Raji (cell line): ENCODE measurements at regions not wholly inside any gene's neighbourhood (a gene's known extent, or its start where the extent isn't known, plus 50 kb on each side); places are given as distances from the start of the nearest gene placed in this dataset.

ENCODE experiments used
- POLR2A ChIP-seq: IDR thresholded peaks from 2 replicates; pipeline ENCODE4 v1.6.1; 2011; ENCODE audit warnings: low read depth, low read length, control low read depth; ENCODE audit not compliant: insufficient read depth

DNA sequence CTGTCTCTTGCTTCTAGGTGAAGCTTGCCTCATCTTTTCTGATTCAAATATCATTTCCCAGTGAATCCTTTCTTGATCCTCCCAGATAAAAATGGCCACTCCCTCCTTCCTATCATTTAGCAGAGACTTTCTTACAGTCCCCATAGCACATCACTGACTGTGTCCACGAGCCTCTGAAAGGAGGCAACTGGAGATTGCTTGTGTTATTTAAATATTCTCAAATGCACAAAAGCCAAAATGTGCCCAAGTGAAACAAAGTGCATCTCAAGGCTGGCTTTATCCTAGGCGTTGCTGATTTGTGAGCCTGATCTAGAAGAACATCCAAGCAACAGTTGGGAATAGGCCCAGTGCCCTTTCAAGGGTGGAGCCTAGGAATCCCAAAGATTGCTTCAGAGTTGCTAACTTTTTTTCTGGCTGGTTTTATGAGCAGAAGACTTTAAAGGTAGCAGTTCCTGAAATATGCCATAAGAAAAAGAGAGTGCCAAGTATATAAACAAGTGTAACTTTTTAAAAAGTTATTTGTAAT lies 393.6 kb downstream of the CD83 start:
- no peak for TF ChIP-seq POLR2A

GRCh38 chr6:14512246-14512645 lies 394.7 kb downstream of the CD83 start:
- TF ChIP-seq POLR2A: no peak

DNA sequence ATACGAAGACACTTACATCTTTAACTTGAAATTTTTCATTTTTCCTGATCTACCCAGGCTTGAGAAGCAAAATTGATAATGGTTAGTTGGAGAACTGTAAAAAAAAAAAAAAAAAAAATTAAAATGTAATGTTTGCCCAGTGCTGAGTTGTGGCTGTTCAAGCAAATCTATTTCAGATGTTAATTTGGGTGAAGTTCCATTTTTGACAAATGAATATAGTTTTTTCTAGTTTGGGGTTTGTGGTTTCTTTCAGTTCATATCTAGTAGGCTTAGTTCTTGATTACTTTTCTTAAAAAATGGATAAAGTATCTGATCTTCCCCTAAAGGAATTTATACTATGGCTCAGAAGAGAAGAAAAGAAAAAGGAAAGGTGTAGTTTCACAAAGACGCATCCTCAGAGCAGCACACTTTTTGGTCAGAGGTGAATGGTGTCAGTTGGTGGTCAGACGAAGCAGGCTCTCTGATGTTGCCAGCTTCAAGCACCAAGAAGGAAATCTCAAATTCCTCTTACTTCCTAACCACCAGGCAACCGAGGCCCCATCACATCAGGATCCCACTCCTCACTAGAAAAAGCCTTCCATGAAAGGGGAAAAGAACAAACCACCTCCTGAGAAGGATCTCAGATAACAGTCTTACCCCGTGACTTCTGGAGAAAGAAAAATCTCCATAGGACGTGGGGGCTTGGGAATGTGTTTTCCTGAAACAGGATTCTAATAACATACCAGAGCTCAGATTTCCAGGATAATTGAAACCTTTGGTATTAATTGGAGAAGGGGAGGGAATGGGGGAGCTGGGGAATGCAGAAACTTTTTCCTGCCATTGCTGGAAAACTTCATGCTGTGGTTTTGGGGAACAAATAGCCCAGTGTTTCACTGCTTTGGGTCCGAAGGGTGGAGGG lies 396.2 kb downstream of the CD83 start:
- no peak for TF ChIP-seq POLR2A

DNA sequence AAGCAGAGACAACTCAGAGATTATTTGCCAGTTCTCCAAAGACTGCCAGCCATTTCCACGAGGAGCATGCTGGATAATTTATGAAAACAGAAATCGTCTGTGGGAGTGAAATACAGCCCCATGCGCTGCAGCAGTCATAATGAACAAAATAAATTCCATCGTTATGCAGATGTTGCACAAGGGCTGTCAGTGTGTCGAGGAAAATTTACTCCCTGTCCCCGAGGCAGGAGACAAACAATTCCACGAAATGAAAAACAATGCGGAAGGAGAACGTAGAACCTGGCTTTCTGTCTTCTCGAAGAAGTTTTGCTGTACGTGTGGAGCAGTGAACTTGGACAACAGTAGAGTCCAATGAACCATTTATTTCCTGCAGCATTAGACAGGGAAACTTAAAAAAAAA lies 399.4 kb downstream of the CD83 start:
- TF ChIP-seq POLR2A: no peak

DNA sequence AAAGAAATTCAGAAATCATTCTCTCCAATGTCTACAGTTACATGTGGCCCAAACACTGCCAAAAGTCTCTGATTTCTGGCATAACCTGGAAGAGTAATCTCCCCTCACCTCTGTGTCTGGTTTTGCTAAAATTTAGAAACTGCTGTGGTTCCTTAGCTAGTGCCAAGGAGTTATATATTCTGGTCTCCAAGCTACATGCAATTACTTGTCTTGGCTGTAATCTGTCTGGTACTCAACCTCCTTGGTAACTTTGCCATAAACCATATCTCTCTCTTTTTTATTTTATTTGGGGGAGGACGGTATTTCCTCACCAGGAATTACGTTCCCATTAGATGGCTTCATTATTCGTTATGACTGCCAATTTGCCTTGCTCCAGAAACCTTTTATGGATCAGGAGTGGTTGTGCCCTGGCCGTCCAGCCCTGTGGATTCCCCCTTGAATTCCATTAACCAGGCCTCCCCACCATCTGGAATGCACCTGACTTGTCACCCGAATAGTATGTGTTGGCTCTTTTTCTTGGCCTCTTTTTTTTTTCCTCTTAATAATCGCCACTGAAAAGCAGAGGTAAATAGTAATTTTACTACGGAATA lies 400.0 kb downstream of the CD83 start:
- TF ChIP-seq POLR2A: no peak

DNA sequence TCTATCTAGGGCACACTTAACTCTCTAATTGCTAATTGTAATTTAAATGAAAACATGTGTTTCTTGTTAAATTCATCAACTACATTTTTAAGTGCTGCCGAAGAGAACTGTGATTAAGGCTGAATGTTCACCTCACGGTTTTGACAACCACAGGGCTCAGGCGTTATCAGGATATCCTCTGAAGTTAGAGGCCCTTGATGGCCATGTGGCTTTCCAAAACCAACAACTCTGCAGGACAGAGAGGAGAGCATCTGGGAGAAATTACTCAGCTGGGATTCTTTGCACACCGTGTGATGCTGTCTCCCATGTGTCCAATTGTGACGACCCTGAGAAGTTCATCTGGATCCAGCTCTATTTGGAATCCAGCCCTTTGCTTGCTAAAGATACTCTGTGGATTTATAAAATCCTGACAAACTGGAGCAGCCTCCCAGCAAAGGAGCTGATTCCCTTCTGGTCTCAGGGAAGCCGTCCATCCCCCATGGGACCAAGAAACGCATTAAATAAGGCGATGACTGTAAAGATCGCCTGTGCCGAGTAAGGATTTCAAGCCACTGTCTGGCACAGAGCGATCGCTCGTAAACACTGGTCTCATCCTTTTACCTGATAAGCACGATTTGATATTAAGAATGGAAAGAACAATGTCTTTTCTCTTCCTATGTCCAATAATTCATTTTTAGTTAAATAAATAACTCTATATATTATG lies 401.1 kb downstream of the CD83 start:
- no peak for TF ChIP-seq POLR2A

GRCh38 chr6:14520029-14520428 lies 402.5 kb downstream of the CD83 start:
- no peak for TF ChIP-seq POLR2A

GRCh38 chr6:14520536-14520935 lies 403.0 kb downstream of the CD83 start:
- TF ChIP-seq POLR2A: no peak

DNA sequence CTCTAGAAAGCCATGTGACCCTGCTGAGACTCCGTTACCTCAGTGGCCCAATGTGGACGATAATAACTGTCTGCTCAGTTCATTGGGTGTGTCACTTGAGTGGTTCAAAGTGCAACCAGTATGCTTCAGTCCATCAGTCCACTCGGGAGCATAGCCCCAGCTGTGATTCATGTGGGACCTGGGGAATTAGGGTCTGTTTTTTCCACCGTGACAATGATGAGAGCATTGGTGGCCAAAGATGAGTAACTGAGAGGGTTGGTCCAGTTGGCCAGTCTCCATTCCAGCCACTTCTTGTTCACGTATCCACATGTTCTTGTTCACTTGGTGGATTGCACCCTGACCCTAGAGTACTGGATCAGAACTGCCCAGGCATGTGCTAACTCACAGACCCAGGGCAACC lies 403.6 kb downstream of the CD83 start:
- TF ChIP-seq POLR2A: no peak

DNA sequence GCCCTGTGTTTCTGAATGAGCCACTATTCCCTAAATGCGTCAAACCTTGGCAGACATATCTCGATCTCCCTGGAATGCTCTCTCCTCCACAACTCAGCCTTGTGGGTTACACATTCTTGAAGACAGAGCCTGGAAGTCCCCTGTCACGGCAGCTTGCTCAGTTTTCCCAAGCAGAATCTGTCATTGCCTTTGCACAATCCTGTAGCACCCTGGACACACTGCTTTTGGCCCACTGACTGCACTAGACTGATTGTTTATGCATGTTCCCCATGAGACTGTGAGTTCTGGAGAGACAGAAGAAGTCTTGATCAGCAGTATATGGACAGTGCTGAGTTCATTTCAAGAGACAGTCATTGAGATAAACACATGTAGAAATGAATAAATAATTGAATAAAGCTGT lies 406.7 kb downstream of the CD83 start:
- no peak for TF ChIP-seq POLR2A

GRCh38 chr6:14530385-14530784 lies 412.8 kb downstream of the CD83 start:
- no peak for TF ChIP-seq POLR2A

- TF ChIP-seq POLR2A: no peak
Measured at GRCh38 chr6:14533446-14533845, 415.9 kb downstream of the CD83 start.

DNA sequence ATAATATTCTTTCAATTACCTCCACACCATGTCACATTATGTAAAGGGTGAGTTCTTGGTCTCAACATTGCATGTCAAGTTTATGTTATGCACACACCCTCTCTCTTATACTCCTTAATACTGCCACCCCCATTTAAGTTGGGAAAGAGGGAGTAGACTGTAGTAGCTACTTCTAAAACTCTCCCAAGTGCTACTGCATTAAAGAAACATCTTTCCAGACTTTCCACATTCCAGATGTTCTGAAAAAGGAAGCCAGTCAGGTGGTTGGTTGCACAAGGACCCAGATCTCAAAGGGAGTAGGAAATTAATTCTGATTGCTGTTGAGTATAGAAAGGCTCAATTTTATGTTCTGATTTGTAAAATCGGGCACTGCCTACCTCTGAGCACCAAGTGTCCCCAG lies 419.5 kb downstream of the CD83 start:
- TF ChIP-seq POLR2A: no peak

DNA sequence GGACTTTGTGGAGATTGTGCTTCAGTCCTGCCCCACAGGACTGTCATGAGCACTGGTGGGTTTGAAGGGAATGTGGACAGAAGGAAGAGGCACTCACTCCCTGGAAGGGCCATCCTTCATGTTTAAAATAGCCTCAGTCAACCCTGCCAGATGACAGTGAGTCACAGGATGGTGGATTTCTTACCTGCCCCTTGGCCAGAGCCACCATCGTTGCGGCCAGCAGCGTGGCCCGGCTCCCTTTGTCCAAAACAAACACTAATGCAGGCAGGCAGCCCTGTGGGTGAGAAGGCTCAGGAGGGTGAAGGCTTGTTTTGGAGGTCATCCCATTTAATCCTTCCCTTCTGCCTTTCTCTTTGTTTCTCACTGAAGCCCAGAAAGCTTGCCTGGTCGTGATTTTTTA lies 422.7 kb downstream of the CD83 start:
- no peak for TF ChIP-seq POLR2A

DNA sequence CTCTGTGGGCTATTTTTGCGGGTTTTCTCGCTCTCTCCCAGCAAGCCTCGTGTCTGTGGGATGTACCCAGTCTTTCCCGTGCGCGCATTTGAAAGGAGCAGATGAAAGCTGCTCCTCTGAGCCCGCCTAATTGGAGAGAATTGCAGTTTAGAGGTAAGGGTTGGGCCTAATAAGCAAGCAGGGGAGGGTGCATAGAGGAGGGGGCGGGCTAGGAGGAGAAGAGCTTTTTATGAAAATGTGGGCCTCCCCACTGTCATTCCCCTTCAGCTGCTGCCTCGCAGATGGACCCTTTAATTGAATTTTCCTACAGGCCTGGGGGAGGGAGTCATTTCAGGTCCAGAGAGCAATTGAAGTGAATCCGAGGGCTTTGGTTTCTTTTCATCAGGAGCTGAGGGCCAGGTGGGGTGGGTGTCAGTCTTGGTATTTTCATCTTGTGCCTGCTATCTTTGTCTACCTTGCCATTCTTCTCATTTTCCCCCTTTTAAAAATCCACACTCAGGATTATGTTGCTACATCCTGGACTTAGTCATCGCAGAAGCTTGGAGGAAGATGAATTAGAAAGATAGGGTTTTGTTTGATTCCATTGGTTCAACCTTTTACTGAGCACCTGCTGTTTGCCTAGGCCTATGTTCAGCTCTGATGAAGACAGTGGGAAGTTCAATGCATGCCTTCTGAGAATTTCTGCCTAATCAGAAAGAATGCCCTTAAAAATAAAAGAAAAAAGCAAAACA lies 423.4 kb downstream of the CD83 start:
- TF ChIP-seq POLR2A: no peak
